ENCODE measurements at regions not wholly inside any gene's neighbourhood (a gene's known extent, or its start where the extent isn't known, plus 50 kb on each side); places are given as distances from the start of the nearest gene placed in this dataset.

DNA sequence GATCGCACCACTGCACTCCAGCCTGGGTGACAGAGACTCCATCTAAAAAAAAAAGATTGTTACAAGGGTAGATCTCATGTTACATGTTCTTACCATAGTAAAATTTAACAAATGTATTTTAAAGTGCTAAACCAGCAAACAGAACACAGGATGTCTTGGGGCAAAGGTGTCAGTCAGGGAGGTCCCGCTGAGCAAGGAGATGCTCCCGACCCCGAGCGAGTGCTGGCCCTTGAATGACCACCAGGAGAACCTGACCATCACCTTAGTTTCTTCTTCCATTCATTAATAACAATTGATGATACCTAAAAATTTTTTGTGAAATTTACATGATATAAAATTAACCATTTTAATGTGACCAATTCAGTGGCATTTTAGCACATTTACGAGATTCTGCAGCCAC is 241.6 kb upstream of the GPR26 start:
- TF ChIP-seq EZH2 (IDR thresholded peaks at IDR 0.05; ENCODE audit: insufficient read depth, poor library complexity, severe bottlenecking) (no peak), EZH2phosphoT487 (IDR thresholded peaks at IDR 0.05; ENCODE audit: insufficient read depth, low read depth) (no peak)

Data from GM23248 (cell line).